Keratinocyte (primary cell): ENCODE measurements at regions not wholly inside any gene's neighbourhood (a gene's known extent, or its start where the extent isn't known, plus 50 kb on each side); places are given as distances from the start of the nearest gene placed in this dataset.

Experiments used
- DNase-seq: peaks from one replicate; pipeline ENCODE4 v3.0.0-alpha.2; 2011; ENCODE audit warnings: low read depth, missing footprints, low spot score
- FAIRE-seq: peaks from 2 replicates; lab custom pipeline; 2011; peaks lifted over from hg19 to GRCh38; lab: Jason Lieb, UNC
- H2AFZ ChIP-seq: 2 replicates; pipeline ENCODE4 v1.6.0; 2012; ENCODE audit warnings: low read length, control low read depth, inconsistent platforms; ENCODE audit not compliant: control insufficient read depth
- H3K27ac ChIP-seq: 2 replicates; pipeline ENCODE4 v1.5.1; 2011; ENCODE audit warnings: low read length; ENCODE audit not compliant: control insufficient read depth, insufficient read depth
- H3K27me3 ChIP-seq: 3 replicates; pipeline ENCODE4 v1.6.0; 2011; ENCODE audit warnings: low read length; ENCODE audit not compliant: control insufficient read depth, insufficient read depth; ENCODE audit errors: extremely low read depth
- H3K36me3 ChIP-seq, 2 experiments: 2 replicates in 1 of 2; 3 replicates in 1 of 2; pipeline ENCODE4 v1.5.1; 2011; ENCODE audit warnings: low read length in 2 of 2, mild to moderate bottlenecking in 1 of 2; ENCODE audit not compliant: control insufficient read depth in 2 of 2, insufficient read depth in 2 of 2; ENCODE audit errors: extremely low read depth in 1 of 2
- H3K4me1 ChIP-seq: 3 replicates; pipeline ENCODE4 v1.5.1; 2011; ENCODE audit warnings: low read length; ENCODE audit not compliant: control insufficient read depth, insufficient read depth; ENCODE audit errors: extremely low read depth
- H3K4me2 ChIP-seq: 3 replicates; pipeline ENCODE4 v1.6.0; 2011; ENCODE audit warnings: low read depth, low read length; ENCODE audit not compliant: control insufficient read depth, insufficient read depth; ENCODE audit errors: extremely low read depth
- H3K4me3 ChIP-seq, 3 experiments: fragments of 200-600 bp in 1 of 3; sonication (generic) in 1 of 3; 2 replicates in 2 of 3; 3 replicates in 1 of 3; pipeline ENCODE4 v1.5.1; 2011 to 2016; ENCODE audit warnings: low read length in 3 of 3, mild to moderate bottlenecking in 3 of 3, control low read depth in 2 of 3, inconsistent platforms in 1 of 3, low read depth in 1 of 3, mixed read lengths in 1 of 3, mixed run types in 1 of 3, moderate library complexity in 1 of 3; ENCODE audit not compliant: control insufficient read depth in 2 of 3, insufficient read depth in 2 of 3; ENCODE audit errors: extremely low read depth in 1 of 3
- H3K79me2 ChIP-seq: 2 replicates; pipeline ENCODE4 v1.6.0; 2012; ENCODE audit warnings: low read length; ENCODE audit not compliant: control insufficient read depth, insufficient read depth
- H3K9ac ChIP-seq: 3 replicates; pipeline ENCODE4 v1.6.0; 2011; ENCODE audit warnings: low read length; ENCODE audit not compliant: control insufficient read depth, insufficient read depth; ENCODE audit errors: extremely low read depth
- H3K9me1 ChIP-seq: 3 replicates; pipeline ENCODE4 v1.6.0; 2011; ENCODE audit warnings: low read length; ENCODE audit not compliant: control insufficient read depth, insufficient read depth; ENCODE audit errors: extremely low read depth
- H3K9me3 ChIP-seq: 2 replicates; pipeline ENCODE4 v1.5.1; 2012; ENCODE audit warnings: low read depth, low read length; ENCODE audit not compliant: control insufficient read depth
- H4K20me1 ChIP-seq: 3 replicates; pipeline ENCODE4 v1.6.0; 2011; ENCODE audit warnings: low read length; ENCODE audit not compliant: control insufficient read depth, insufficient read depth; ENCODE audit errors: extremely low read depth
- CTCF ChIP-seq, 3 experiments: IDR thresholded peaks in 1 of 3; conservative IDR thresholded peaks in 1 of 3; optimal IDR thresholded peaks in 1 of 3; 2 replicates in 2 of 3; 3 replicates in 1 of 3; pipeline versions ENCODE3 to v1.5.1; 2011; ENCODE audit warnings: low read length in 3 of 3, mild to moderate bottlenecking in 3 of 3, moderate library complexity in 2 of 3, control low read depth in 1 of 3, inconsistent platforms in 1 of 3; ENCODE audit not compliant: insufficient read depth in 2 of 3; ENCODE audit errors: extremely low read depth in 1 of 3
- EZH2 ChIP-seq: IDR thresholded peaks from one replicate; pipeline ENCODE4 v1.6.1; 2012; ENCODE audit warnings: inconsistent platforms, mild to moderate bottlenecking, low read length, moderate library complexity
- dilution Hi-C: fragments of 300-500 bp; cut with MboI; formaldehyde crosslinking; loops from one replicate; pipeline ENCODE4 v1.7.0; 2020; ENCODE audit warnings: low sequenced_read_pairs; ENCODE audit not compliant: extremely low pct_ligation_motif_present

DNA sequence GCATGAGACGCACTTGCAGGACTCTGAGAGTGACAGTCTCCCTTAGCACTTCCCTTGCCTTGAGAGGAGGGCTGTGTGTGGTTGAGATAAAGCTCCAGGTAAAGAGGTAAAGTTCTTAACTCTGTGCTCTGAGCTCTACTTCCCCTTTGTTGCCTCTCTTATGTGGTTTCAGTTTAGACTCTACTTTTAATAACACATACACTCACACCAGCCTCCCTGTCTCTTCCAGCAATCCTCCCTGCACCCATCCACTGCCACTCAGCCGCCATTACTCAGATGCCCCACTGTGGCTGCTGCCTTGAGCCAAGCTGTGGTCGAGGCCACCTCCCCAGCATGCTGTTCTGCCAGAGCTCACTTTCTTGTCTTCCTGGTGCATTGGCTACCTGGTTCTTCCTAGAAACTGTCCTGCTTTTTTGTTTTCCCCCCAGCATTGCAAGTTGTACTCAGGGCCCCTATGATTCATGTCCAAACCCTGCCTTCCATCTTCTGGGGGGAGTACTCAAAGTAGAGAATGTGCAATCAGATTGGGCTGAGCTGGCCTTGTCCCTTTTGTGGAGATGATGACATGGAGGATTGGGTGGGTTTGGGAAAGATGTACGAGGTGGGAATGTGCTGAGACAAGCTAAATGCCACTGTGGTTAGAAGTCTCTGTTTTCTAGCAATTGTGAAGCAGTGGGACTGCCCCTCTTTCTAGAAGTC, 115.5 kb upstream of the PARP11 start:
- no peaks in the 10 kb centered on the region for H3K9me1 ChIP-seq
- no peak overlapping the region for H3K4me3 ChIP-seq
- dilution Hi-C loops = no loop called here
- no peaks in the 10 kb centered on the region for H4K20me1 ChIP-seq
- peaks cover 12% of the 10 kb centered on the region for H3K27me3 ChIP-seq
- no peaks in the 10 kb centered on the region for H3K36me3 ChIP-seq
- H3K27ac ChIP-seq = no peak overlapping the region
- TF ChIP-seq EZH2 = no peak
- TF ChIP-seq CTCF (optimal IDR thresholded peaks at IDR 0.05 in 1 of 3, IDR thresholded peaks at IDR 0.05 in 1 of 3, conservative IDR thresholded peaks at IDR 0.05 in 1 of 3; ENCODE audit: extremely low read depth in 1 of 3, insufficient read depth in 2 of 3, low read length in 3 of 3) = no peak
- H3K9ac ChIP-seq = no peak overlapping the region
- DNase-seq (no peak), FAIRE-seq (no peak)
- no peaks in the 10 kb centered on the region for H3K4me1 ChIP-seq
- no peak overlapping the region for H3K4me2 ChIP-seq
- no peak overlapping the region for H2AFZ ChIP-seq
- no peaks in the 10 kb centered on the region for H3K9me3 ChIP-seq
- no peaks in the 10 kb centered on the region for H3K79me2 ChIP-seq

GRCh38 chr12:3987571-3987970, 114.4 kb upstream of the PARP11 start:
- H3K4me3 ChIP-seq = no peak overlapping the region
- no peaks in the 10 kb centered on the region for H3K79me2 ChIP-seq
- no peak overlapping the region for H3K4me2 ChIP-seq
- no peak for DNase-seq
- dilution Hi-C loops = no loop called here
- TF ChIP-seq EZH2 = no peak
- no peak for TF ChIP-seq CTCF (optimal IDR thresholded peaks at IDR 0.05 in 1 of 3, IDR thresholded peaks at IDR 0.05 in 1 of 3, conservative IDR thresholded peaks at IDR 0.05 in 1 of 3; ENCODE audit: extremely low read depth in 1 of 3, insufficient read depth in 2 of 3, low read length in 3 of 3)
- no peaks in the 10 kb centered on the region for H3K4me1 ChIP-seq
- no peak overlapping the region for H3K9ac ChIP-seq
- no peak for FAIRE-seq
- no peak overlapping the region for H2AFZ ChIP-seq
- H3K27ac ChIP-seq = no peak overlapping the region
- H4K20me1 ChIP-seq = no peaks in the 10 kb centered on the region
- no peaks in the 10 kb centered on the region for H3K36me3 ChIP-seq
- no peaks in the 10 kb centered on the region for H3K9me1 ChIP-seq
- H3K9me3 ChIP-seq = no peaks in the 10 kb centered on the region
- peaks cover 6% of the 10 kb centered on the region for H3K27me3 ChIP-seq
